Stimulated activated CD4-positive, alpha-beta T cell treated with anti-CD3 and anti-CD28 coated beads, TNF-alpha, amount 100 ng/mL, for 24 hours (primary cell): ENCODE measurements at regions not wholly inside any gene's neighbourhood (a gene's known extent, or its start where the extent isn't known, plus 50 kb on each side); places are given as distances from the start of the nearest gene placed in this dataset.

Experiments
- DNase-seq, 3 experiments: peaks; one replicate each; pipeline ENCODE4 v3.0.0-alpha.2; 2020; ENCODE audit warnings: low read depth in 3 of 3

DNA sequence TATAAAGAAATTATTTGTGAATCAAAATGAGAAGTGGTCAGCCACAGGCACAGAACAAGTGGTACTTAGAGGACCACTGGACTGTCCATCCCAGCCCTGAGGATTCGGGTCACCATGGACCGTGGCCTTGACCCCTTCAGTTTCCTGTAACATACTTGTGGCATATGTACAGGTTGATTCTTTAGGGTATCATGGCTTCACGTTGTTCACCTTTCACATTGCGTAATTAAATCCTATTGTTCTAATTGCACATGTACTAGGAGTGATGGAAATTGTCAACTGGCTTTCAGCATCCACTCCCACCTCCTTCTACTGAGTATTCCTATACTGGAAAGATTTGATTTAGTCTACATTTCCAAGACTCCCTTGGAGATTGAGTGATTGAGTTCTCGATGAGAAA is 148.3 kb upstream of the GJB5 start:
- no peak for DNase-seq

DNA sequence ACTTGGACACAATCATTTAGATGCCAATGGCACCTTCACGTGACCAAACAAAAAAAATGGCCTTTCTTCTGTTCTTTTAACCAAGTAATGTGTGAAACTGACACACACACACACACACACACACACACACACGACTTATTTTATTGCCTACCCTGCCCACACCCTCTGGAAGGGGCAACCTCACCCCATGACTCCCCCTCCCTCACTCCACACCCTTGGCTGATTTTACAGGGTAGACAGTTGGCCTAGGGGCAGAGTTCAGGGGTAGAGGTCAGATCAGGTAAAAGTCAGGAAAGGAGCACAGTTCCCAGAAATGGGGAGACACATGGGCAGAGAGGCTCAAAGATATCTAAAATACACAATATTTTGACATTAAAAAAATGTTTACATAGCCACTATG is 144.8 kb upstream of the GJB5 start:
- DNase-seq: no peak

DNA sequence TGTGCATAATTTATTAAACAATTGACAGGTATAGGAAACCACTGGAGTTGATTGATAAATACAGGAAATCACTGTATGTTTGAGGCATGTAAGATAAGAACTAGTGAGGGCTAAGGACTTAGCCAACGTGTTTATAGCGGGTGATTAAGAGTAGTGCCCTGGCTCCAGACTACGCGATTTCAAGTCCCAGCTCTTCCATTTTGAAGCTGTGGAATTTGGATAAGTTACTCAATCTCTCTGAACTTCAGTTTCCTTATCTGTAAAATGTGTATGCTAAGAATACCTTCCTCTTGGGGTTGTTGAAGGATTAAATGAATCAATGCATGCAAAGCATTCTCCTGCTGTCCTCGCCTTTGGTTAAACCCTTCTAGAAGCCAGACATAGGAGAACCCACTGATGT is 143.3 kb upstream of the GJB5 start:
- no peak for DNase-seq

DNA sequence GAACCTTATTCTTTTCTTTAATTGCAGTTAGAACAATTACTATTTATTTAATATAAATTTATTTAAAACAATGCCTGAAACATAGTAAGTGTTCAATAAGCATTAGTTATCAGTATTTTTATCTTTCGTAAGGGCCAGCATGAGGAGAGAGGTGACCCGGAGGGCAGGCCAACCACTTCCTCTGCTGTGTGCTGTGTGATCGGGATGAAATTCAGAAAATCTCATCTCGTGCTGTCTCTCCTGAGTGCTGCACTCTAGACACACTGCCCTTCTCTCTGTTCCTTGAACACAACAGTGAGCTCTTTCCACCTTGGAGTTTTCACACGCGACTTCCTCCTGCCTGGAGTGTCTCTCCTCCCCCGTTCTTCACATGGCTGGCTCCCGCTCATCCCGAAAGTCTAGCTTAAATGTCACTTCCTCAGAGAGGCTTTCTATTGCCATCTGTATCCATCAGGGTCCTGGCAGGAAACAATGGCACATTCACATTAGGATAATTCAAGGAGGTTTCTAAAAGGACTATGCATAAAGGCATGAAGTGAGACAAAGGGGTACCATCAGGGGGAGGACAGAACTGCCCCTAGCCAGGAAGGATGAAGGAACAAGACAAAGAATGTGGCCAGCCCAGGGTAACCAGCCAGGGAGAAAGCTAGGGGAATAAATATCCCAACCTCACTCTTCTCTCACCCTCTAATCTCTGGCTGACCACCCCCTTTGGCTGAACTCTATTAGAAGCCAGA is 142.6 kb upstream of the GJB5 start:
- DNase-seq: no peak

DNA sequence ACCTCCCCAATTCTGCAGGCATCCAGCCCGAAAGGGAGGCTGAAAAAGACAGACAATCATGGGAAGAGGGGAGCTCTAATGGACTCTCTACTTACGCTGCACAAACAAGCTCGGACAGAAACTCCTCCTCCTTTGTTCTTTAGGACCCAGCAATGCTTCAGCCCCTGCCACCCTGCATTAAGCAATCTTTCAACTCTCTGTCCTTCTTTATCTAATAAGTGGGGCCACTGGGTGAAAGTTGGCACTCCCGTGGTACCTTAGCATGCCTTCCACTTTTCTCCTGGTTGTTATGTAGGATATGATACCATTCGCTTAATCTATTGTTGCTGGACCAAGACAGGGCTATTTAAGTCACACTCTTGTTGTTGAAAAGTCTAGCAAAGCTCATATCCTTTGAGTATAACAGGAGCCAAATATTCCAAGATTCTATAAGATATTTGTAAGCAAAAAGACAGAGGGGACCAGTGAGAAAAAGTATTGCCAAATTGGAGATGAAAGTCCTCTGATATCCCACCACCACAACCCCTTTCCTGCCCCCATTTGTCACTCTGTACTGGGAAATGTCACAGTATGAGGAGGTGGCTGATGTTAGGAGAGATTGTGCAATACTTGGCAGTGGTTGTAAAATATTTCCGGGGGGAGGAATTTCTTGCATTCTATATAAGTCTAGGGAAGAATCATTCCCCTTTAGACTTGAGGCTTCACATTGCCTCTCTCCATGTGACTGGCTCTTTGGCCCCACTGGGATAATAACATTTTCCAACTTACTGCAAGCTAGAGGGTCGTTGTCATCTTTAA is 137.3 kb upstream of the GJB5 start:
- no peak for DNase-seq

DNA sequence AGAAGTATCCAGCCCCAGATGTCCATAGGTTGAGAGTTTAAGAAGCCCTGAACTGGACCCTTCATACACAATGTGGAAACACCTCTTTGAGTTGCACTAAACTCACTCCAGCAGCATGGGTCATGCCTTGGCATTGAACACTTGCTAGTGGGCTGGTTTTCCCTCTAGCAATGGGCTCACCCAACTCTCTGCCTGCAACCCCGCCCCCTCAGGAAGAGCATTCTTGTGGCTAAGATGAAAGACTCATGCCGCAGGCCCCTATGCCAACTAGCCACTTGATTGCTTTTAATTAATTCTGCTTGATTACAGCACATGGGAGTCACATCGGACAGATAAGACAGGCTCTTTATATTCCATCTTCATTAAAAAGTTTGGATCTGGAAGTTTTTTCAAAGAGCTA is 136.5 kb upstream of the GJB5 start:
- DNase-seq: no peak

DNA sequence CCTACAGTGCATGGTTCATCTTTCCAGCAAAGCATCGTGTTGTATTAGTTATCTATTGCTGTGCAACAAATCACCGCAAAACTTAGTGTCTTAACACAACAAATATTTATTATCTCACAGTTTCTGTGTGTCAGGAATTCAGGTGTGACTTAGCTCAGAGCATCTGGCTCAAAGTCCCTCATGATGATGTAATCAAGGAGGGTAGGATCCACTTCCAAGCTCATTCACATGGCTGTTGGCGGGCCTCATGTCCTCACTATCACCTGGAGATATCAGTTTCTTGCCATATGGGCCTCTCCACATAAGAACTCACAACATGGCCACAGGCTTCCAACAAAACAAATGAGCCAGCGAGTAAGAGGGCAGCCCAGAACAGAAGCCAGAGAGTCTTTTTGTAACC is 135.6 kb upstream of the GJB5 start:
- no peak for DNase-seq

DNA sequence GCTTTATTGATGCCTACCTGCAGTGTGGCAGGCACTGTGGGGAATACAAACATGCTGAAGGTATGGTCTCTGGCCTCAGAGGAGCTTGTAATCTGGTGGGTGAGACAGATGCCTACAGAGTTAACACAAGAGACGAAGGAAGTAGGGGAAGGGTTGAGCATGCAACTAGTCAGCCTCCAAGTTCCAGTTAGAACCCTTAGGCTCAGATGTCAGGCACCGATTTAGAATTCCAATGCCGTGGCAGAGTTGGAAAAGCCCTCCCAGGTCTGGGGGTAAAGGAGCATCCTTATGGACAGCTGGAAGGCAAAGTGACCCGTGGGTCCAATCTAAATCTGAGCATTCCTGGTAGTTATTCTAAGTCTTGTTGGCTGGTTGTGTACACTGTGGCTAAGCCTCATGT is 132.9 kb upstream of the GJB5 start:
- DNase-seq: no peak

DNA sequence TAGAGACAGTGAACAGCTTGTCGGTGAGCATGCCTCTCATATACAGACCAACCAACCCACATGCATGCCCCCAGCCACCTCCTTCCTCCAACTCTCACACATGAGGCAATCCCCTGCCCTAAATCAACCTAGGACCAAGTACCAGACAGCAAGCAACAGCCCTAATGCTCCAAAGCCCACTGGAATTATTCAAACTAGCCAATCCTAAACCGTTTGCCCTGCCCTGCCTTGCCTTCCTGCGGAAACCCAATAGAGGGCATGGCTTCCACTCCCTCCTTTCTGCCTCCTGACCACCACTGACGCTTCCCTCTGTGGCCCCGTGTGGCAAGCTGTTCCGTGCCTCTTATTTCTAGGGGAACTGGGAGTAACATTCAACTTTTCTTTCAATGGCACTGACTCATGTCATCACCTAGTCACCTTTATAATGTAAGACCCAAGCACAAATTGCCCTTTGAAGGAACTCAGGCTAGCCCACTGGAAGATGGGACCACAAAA is 129.3 kb upstream of the GJB5 start:
- DNase-seq: no peak

DNA sequence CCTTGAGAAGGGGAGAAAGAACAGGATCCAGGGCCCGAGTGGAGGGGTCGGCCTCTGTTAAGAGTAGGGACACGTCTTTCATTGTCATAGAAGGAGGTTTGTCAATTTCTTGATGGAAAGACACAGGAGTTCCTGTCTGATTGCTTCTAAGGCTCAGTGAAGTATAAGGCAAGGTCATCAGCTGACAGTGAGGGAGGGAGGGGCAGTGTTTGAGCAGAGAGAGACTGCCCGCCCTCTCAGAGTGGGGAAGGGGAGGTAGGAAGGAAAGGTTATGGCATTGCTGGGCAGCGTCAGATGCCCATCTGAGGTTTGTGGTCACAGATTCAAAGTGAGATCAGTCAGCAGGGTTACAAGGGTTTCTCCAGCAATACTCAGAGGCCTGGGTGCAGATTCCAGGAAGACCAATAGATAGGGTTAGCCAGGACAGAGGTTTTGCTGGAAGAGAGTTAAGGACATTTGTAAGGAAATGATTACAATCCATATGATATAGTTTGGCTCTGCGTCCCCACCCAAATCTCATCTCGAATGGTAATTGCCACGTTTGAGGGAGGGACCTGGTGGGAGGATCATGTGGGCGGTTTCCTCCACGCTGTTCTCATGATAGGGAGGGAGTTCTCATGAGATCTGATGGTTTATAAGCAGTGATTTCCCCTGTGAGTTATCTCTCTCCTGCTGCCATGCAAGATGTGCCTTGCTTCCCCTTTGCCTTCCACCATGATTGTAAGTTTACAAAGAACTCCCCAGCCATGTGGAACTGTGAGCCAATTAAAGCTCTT is 127.2 kb upstream of the GJB5 start:
- no peak for DNase-seq

DNA sequence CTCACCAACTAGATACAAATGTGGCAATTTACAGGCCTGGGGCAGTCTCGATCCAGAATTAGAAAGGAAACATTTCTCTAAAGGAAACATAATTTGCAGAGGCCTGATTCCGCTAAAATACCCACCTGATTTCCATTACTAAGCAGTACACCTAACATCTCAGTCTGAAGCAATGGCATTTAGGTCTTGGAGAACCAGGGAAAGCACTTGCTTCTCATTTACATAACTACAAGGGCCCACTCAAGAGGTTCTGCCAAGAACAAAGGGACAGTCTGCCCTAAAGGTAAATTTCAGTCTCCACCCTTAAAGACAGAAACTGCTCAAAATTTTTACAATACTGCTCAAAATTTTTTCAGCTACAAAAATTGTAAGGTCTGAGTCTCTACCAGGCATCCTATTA is 123.7 kb upstream of the GJB5 start:
- no peak for DNase-seq

DNA sequence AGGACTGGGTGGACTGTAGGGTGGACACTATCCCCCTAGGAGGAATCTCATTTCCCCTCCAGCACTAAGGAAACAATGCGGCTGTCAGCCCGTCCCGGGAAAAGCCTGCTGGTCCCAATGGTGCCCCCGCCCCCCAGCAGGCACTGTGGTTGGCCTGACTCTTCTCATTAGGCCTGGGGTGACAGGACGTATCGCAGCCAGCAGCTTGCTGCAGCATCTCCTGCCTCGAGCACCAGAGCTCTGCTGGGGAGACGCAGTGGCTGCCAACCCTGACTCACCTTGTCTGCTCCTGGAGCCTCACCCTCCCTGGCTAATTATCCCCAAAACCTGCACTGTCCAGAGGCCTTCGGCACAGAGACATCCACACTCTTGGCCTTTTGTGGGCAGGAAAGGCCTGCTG is 115.1 kb upstream of the GJB5 start:
- DNase-seq: no peak

DNA sequence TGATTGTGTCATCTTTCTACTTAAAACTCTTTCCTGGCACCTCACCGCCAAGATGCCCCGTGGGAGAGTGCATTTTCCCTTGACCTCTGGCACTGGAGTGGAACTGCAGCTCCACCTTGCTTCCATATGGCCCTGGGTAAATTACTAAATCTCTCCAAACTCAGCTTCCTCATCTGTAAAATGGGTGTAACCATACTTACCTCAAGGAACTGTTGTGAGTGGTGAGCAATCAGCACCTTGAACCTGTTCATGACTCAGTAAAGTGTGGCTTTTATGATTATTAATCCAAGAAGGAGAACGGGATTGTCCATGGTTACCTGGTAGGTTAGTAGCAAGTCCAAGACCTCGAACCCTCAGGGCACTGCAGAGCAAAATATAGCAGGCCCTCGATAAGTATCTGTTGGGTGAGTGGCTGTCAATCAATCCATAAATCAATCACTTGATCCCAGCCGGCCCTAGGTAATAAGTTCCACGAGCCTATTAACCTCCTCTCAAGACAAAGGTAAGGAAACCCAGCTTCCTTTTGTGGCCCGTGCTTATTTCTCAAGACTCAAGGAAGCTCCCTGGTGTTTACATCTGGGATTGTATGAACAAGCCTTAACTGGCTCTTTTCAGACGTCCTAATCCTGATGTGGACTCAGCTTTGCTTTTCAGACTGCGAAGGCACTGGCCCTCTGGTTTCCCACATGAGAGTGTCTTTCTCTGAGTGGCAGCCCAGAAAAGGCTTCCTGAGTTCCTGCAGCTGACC is 114.0 kb upstream of the GJB5 start:
- DNase-seq: no peak

DNA sequence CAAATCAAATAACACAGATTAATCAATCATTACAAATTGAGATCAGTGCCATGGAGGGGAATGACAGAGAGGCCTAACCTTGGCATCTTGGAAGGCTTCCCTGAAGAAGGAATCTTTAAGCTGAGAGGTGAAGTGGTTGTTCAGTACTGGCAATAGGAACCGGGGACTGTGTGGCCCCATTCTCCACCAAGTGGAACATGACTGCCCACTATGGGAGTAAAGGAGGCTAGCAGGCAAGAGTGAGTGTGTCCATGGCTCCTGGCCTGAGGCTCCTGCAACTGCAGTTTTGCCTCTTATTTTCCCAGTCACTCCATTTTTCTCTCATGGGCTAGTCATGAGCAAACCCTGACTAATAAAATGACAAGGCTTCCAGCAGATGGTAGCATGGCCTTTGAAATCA is 112.2 kb upstream of the GJB5 start:
- DNase-seq: no peak

DNA sequence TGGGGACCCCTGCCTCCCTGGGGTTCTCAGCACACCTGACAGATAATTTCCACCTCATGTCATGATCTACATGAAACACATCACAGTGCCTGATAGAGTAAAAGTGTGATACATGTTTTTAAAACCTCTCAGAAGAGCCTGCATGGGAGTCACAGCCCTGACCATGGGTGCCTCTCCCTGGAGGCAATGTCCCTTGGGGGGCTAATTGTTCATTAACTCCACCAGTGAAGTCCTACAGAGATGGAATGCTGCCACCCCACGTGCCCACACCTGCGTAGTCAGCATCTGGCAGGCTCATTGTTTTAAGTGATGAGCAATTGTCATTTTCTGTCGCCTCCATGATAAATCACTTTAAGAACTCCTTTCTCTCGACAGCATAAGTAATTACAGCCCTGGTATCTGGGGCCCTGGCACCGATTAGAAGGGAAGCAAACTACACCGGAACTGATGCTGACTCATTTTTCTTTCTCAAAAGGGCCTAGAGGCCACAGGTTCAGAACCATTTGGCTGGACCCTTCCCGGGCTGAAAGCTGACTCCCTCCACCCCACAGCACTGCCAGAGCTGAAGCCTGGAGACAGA is 109.6 kb upstream of the GJB5 start:
- no peak for DNase-seq

DNA sequence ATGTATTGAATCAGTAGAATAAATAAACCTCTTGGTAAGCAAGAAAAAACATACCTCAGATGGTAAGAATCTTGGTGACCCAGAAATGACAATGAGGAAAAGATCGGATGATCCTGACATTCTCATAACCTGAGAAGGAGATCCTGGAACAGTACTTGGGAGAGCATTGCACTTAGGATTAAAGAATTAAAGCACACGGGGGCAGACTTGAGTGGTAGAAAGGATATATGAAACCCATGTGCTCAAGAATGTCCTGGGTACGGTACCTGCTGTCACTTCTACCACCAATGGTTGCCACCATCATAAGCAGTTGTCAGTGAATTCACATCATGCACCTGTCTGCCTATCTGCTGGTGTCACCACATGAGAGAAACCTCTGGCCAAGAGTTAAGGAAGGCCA is 108.9 kb upstream of the GJB5 start:
- DNase-seq: no peak

DNA sequence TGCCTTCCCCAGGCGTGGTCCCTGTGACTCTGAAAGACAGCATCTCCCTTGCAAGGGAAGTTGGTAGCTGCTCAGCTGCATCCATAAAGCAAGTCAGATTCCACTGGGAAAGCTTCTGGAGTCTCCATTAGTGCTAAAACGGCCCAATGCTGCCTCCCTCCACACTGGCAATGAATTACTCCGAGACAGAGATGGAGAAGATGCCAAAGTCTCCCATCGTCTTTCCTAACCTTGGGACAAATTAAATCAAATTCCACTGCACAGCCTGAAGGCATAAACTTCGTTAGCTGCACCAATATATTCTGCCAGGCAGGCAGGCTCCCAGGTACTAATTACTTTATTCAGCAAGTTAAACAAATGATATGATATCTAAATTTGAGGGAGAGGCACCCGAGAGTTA is 106.3 kb upstream of the GJB5 start:
- DNase-seq: no peak

DNA sequence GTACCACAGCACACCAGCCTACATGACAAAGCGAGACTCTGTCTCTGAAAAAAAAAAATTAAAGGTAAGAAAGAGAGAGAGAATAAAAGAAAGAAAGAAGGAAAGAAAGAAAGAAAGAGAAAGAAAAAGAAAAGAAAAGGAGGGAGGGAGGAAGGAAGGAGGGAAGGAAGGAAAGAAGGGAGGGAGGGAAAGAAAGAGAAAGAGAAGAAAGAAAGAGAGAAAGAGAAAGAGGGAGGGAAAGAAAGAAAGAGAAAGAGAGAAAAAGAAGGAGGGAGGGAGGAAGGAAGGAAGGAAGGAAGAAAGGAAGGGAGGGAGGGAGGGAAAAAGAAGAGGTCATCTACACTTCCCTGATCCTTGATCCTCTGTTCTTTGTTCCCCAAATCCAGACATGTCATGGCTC is 104.8 kb upstream of the GJB5 start:
- DNase-seq: no peak

DNA sequence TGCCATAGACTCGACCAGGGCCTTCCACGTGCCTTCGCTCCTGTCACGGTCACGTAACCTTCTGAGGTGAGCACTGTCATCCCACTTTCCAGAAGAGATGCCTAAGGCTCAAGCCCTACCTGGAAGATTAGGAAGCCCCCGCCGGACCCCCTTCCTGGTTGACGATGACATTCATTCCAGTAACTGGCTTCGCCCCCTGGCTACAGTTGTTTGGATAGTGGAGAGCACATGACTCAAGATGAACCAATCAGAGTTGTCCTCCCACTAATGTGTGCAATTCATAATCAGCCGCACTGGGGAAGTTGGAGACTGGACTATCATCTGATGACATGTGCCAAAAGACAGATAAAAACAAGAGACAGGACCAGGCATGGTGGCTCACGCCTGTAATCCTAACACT is 104.0 kb upstream of the GJB5 start:
- DNase-seq: no peak

DNA sequence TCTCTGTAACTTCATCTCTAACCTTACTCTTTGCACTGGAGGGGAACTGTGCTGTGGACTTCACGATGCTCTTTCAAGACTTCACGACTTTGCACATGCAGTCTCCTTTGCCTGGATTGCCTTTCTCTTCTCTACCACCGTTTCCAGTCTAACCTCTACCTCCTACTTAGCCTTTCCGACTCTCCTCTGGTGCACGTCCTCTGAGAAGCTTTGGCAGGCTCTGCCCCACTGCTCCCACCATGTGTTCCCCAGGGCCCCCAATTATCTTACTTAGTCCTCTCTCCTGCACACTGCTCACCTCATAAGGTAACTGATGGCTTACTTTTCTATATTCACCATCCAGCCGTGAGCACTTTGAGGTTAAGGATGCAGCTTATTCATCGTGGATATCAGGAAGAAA is 101.7 kb upstream of the GJB5 start:
- no peak for DNase-seq

DNA sequence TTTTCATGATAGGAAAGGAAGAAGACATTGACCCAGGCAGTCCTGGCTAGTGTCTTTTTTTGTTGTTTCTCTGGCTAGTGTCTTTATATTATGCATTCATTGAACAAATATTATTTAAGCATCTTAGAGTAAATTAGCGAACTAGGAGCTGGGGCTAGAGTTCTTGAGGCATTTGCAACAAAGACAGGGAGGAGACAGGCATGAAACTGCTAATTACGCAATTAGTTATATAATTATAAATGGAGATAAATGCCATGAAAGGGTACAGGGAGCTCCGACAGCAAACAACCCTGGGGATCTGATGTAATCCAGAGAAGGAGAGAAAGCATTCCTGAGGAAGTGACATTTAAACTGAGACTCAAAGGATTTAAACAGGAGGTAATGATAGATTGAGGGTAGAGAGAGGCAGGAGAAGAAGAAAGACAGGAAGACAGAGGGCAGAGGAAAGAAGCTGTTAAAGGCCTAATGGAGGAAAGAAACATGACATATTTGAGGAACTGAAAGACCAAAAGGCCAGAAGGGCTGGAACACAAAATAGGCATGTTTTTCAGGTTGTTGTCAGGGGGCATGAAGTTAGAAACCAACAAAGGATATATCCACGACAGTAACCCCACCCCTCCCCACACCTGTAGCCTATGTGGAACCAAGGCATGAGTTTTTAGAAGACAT is 99.5 kb upstream of the GJB5 start:
- DNase-seq: no peak
